ENCODE measurements at regions not wholly inside any gene's neighbourhood (a gene's known extent, or its start where the extent isn't known, plus 50 kb on each side); places are given as distances from the start of the nearest gene placed in this dataset.

- TF ChIP-seq CTCF (IDR thresholded peaks at IDR 0.05) = no peak
- no peak for TF ChIP-seq POLR2AphosphoS5 (IDR thresholded peaks at IDR 0.05; ENCODE audit: low read depth, low read length)
- no peak for TF ChIP-seq TCF7L2 (IDR thresholded peaks at IDR 0.05; ENCODE audit: low read depth, low read length)
Measured at GRCh38 chr9:118283488-118283887, 579.3 kb downstream of the TLR4 start.

Measured in Panc1 (cell line).